Tongue (tissue), 1 donor: ENCODE measurements at regions not wholly inside any gene's neighbourhood (a gene's known extent, or its start where the extent isn't known, plus 50 kb on each side); places are given as distances from the start of the nearest gene placed in this dataset.

Experiments used
- DNase-seq: peaks from one replicate; pipeline ENCODE4 v3.0.0-alpha.2; 2015

DNA sequence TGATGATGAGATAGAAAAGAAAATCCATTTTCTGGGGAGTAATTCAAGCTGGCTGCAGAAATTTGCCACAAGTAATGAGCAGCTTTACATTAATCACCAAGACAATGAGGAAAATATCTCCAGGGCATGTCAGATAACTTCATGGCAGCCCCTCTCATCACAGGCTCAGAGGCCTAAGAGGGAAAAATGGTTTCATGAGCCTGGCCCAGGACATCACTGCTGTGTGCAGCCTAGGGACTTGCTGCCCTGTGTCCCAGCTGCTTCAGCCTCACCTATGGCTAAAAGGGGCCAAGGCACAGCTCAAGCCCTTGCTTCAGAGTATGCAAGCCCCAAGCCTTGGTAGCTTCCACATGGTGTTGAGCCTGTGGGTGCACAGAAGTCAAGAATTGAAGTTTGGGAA, 161.7 kb downstream of the OPA1 start:
- DNase-seq: no peak

DNA sequence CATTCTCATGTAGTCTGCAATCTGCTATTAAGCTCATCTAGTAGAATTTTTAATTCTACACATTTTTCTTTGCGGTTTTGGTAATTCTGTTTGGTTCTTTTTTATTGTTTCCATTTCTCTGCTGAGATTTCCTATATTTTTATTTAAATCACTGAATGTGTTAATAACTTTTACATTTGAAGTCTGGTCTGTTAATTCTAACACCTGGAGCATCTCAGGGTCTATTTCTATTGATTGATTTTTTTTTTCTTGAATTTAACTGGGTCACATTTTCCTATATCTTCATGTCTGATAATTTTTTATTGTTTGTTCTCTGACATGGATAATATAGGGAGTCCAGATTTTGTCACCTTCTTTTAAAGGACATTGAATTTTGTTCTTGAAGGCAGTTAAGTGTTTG, 163.5 kb downstream of the OPA1 start:
- DNase-seq: no peak

DNA sequence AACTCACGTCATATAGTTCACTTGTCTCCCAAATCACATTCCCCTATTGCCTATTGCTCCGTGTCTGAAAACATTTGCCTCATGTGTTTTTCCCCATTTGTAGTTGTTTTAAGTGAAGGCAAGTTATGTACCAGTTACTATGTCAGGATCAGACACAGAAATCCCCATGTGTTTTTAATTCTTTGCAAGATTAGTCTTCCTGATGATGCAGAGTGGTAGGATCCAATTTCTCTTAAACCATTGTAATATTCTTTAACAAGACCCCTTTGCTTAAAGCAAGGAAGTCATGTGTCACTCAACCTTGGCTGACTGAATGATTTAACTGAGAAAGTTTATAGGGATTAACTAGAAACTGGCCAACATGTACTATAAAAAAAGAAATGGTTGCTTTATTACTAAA, 164.4 kb downstream of the OPA1 start:
- no peak for DNase-seq

DNA sequence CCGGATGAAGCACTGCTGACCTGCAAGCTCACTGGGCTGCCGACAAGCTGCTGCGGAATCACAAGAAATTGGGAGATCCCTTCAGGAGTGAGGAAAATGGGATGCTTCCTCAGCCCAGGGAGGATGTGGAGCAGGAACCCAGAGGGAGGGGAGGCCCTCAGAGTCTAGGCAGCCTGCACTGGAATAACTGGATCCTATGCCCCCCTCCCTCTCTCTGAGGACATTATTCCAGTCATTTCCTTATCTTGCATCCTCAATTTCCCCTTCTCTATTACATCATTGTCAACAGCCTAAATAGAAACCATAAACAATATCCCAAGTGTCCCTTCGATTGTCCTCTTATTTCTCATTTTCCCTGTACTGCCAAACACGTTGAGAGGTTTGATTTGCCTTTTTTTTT, 169.0 kb downstream of the OPA1 start:
- DNase-seq: no peak

DNA sequence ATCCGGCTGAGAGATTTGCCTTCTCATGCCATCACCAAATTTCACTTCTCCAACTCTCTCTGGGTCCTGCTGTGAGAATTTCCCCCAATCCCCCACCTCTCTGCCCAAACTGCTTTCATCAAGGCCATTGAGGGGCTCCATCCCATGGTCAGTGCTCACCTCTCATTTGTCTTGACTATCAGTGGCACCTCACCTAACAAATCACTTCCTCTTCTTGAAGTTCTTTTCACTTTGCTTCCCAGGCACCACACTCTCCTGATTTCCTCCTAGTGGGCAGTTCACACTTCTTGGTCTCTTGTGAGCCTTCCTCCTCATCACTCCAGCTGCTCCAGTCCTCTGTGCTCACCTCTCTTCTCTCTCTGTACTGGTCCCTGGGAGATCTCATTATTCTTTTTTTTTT, 169.6 kb downstream of the OPA1 start:
- no peak for DNase-seq

DNA sequence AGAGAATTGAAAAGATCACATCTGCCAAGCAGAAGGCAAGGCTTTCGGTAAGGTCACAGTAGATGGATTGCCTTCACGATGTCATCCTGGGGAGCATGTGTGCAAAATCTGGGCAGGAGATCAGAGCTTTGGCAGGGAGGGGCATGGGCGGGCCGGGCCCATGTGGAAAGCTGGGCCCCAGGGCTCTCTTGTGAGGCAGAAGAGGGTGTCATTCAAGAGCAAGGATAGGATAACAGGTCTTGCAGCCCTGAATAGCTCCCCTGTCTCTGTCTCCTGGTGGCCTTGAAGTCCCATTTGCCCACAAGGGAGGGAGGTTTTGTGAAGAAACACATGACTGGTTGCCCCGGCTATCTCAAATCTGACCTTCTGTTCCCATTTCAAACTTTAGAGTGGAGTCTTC, 172.0 kb downstream of the OPA1 start:
- no peak for DNase-seq

DNA sequence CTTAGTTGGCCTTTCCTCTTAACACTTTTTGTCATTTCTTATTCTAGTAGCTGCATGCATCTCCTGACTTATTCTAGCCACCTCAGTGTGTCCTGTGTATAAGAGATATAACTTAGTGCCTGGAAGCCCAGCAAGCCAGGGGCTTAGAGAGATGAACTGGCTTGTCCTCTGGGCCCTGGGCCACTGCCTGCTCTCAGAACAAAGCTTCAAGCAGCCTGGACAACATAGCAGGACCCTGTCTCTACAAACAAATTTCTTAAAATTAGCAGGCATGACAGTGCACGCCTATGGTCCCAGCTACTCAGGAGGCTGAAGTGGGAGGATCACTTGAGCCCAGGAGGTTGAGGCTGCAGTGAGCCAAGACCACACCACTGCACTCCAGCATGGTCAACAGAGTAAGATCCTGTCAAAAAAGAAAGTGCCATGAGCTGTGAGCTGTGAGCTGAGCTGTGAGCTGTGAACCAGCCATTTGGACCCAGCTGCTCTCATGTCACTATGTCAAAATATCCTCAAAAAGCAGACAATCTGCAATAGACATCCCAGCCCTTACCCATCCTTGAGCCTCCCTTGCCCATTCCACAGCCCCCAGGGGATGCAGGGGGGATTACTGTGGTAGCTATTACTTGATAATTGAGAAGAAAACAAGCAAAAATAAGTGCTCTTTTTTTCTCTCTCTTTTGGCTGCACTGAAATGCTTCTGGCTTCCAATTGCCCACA, 174.5 kb downstream of the OPA1 start:
- DNase-seq: no peak

DNA sequence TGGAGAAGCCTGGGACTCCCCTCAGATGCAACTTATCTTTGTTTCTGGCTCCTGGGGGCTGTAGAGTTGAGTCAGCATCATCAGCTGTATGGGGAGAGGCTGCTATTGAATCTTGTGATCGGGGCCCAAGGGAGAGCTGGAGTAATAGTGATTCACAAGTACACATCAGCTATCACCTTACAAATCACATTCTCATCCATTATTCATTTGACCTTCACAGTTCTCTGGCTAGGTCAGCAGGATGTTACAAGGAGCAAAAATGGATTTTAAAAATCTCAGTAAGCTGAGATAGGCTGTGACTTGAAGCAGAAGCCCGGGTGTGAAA, 175.0 kb downstream of the OPA1 start:
- DNase-seq: no peak

DNA sequence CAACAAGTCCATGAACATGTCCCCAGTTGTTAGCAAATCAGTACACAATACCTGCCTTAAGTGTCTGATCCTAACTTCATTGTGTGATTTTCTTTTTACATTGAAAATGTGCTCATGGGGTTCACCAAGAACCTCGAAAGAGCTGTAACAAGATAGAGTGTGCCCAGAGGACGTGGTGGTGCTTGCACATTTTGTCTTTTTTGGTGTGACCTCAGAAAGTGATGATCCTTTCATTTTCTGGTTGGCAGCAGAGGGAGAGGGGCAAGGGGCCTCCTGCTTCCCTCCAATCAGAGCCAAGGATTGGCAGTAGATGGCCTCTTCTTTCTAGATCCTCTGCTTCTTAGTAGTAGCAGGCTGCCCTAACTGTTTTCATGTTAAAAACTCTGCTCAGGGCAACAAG, 176.4 kb downstream of the OPA1 start:
- no peak for DNase-seq

DNA sequence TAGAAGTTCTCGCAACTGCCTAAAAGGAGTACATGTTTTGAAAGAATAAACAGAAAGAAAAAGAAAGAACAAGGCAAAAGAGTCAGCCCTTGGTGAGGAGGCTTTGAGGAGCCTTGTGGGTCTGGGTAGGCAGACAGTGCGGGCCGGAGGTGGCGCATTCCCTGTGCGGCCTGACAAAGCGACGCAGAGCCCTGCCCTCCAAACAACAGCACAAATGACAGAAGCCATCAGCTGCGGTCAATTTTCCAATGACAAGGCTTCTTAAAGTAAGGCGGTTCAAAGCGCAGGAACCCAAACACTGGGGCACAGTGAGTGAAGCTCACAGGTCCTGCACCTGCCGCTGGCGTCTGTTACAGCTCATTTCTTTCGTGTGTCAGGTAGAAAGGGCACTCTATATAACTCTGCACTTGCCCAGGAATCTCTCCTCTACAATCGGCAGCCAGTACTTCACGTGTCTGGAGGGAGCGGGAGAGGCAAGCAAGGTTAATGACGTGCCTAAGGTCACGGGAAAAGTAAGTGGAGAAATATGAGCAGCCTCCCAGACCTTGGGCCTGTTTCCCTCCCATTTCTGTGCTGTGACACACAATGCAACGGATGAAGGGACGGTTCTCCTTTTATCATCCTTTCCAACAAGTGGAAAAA, 178.1 kb downstream of the OPA1 start:
- no peak for DNase-seq

DNA sequence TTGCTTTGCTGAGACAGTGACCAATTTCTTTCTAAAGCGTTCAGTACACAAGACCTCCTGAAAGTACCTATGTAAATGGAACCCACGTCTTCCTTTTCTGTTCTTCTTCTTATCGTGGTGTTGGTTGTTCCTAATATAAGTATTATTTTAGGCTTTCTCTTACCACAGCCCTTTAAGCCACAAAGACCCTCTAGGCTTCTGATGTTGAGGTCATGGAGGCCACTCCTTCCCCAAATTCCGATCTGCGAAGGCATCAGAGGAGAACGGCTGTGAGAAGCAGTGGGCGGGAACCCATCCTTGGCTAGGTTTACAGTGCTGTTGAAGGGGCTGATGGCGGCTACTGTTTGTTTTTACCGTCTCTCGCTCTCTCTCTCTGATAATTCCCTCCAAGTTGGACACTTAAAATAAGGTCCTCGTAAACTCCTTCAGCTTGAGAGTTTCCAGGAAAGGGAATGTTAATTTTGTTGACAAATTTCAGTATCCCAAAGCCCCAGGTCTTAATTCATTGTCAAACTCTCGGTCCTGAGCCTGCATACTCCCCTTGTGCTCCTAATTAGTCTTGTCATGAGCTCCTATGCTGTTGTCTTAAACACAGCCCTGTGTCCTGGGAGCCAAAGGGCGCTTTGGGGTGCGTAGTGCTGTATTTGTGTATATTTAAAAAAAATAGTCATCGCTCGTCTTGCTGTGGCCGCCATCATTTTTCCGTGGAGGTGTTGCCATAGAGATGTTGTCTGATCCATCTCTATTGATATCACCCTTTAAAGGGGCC, 178.8 kb downstream of the OPA1 start:
- DNase-seq: no peak

DNA sequence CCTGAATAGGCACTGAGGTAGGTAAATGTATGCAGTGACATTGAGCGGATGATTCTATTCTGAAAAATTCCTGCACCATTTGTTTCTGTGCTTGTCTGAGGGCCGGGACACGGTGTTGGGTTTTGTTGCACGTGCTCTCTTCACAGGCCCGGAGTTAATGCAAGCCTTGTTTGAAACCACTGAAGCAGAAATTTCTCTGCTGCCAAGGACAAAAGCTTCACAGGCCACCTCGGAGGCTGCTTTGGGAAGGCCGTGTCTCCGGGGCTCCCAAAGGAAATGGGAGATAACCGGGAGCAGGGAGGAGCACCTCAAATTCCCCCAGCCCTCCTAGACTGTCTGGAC, 179.4 kb downstream of the OPA1 start:
- no peak for DNase-seq

DNA sequence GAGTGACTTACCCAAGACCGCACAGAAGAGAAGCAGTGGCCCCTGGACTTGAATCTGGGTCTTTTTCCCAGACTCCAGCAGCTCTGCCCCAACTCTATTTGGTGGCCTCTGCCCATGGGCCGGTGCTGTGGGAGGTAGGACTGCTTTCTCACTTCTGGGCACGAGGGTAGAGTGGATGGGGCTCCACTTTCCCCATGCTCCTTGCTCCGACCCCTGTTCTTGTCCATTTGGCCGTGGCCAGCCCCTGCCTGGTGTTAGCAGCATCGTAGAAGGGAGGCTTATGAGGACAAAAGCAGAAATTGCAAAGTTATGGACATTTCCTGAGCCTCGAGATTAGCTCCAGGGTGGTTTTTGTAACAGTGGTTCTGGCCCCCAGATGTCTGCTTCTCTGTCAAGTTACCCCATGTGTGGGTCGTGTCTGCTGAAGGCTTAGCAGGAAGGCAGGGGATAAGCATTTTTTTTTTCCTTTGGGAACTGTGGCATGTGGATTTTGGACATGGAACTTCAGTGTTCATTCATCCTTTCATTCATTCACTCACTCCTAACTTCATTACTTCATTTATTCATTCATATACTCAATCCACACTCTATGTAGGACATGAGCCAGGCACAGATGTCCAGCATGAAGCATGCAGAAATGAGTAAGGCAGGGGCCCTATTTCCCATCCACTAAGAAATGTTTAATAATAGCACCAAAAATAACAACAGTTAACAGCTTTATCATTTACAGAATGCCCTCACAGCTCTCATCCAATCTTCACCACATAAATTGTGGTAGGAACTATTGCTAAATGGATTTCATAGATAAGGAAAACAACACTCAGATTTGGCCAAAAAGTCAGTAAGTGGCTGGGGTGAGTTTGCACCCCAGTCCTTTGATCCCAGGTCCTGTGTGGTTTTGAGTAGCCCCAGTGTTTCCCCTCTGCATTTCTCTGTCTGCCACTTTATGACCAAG, 180.5 kb downstream of the OPA1 start:
- no peak for DNase-seq

DNA sequence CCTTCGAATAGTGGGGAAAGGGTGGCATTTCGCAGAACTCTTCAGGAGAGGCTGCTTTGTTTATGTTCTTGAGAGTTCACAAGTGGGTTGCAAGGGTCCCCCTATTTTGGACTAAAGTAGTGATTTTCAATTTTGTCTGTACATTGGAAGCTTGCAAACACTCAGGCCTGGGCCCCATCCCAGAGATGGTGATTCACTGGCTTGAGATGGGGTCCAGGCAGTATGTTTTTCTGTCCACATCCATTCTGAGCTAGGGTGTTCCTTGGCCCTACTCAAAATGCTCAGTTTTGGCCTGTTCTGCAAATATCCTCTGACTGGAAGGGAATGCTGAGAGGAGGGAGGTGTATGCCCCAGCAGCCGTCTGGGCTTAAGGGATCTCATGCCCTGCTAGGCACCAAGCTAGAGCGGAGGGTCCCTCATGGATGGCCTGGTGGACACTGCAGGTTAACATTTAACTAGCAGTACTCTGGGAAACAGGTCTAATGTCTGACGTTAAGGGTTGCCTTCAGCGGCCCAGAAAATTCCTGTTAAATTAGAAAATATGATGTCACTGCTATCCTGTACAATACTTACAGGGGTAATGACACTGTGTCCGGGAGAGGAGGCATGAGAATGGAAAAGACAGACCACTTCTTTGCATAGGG, 181.4 kb downstream of the OPA1 start:
- DNase-seq: no peak

DNA sequence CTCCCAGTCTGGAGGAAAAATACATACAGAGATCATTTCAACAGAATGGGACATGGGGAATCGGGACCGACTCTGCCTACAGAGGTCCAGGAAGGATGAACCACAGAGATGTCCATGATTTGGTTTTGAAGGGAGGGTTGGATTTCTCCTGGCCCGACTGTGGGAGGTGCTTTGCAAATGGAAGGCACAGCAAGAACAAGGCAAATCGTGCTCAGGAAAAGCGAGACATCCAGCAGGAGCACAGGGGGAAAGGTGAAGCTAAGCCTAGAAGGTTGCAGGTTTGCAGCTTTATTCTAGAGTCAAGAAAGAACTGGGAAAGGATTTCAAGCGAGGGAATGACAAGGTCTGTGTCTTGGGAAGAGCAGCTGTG, 181.9 kb downstream of the OPA1 start:
- DNase-seq: no peak

DNA sequence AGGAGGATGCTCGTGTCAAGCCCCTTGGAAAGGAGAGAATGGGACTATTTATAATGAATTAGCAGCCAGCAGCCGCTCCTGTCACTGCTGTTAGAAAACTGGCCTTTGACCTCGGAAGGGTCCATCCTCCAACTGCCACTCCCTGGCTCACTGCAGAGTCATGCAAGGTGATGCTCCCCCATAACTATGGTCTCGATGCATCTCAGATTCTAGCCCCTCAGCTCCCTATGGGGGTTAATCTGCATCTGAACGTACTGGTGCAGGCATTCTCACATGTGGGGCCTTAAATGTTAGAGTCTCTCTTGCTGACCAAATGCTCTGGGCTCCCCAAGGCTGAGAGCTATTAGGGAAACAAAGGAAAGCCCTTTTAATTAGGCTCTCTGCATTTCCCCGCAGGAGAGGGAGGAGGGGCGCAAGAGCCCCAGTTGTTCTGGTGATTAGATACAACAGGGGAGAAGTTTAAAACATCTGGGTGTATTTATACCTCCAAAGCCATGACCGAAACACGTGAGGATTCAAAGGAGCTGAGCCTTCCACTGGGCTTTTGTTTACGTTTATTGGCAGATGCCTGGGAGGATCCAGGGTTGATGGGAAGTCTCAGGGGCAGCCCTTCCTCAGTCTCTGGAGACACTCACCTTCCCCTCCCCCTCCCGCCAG, 182.5 kb downstream of the OPA1 start:
- no peak for DNase-seq

DNA sequence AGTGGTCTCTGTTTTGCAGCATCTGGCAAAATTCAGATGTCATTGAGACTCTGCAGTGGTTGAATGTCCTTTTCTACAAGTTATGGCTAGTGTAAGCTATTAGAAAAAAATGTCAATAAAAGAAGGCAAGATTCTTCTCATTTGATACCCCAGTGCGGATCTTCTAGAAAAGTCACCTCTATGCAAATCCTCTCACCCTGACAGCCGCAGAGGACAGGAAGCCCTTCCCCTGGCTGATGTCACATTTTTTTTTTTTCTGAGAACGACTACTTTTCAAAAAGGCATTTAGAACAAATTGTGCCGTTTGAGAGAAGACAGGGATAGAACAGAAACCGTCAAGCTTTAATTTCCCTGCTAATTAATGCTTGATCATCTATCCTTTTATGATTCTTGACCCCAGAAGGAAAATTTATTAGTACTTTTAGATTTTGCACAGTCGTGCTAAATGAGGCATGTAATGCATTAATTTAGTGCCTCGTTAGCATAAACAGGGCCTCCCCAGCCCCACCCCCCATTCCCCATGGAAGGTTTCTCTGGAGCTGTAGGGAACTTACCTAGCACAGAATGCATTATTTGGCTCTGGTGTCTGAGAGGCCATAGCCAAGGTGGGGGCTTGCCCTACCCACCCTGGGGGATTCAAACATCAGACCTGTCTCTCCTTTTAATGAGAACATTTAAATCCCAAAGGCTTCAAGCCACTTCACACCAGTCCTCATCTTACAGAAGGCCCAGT, 183.8 kb downstream of the OPA1 start:
- DNase-seq: no peak

DNA sequence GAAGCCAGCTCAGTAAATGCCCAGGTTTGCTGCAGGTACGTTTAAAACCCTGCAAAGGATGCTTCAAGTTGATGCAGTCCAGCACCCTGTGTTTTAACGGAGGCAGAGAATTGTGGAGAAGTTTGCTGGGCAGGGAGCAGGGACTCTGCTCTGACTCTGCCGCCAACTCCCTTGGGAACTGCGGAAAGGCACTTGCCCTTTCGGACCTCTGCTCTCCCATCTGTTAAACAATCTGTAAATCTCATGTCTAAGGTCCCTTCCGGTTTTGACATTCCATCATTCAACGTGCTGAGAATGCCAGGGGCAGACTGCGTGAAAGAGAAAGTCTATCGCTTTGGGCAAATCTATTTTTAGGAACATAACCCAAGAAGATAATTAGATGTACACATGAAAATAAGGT, 184.5 kb downstream of the OPA1 start:
- no peak for DNase-seq

DNA sequence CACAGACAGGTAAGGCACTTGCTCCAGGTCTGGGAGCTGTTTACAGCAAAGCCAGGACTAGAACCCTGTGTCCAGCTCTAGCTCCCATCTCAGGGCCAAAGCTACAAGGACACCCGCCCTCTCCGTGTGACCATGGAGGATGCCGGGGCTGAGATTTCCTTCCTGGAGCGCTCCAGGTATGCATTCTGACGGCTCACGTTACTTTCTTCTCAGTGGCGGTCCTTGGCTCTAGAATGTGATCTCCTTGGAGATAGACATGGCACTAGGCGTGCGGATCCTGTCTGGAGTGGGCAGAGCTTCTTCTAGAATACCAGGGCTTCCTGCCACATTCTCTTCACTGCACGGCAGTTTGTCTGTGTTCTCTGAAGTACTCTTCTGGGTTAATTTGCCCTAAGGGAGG, 185.7 kb downstream of the OPA1 start:
- no peak for DNase-seq

DNA sequence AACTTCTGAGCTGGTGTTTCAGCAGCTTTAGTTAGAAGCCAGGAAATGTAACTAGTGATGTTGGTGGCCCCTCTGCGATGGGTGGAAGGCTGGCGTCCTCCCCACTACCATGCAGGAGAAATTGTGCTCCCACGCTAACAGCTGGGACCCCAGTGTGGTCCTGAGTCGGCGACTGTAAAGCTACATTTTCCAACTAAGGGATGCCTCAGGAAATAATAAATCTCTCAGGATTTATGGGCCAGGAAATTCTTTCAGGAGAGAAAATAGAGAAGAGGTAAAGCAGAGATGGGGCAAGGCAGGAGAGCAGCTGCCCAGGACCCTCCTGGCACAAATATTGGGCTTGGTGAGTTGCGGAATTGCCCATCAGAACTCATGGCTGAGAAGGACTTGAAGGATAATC, 186.9 kb downstream of the OPA1 start:
- no peak for DNase-seq

DNA sequence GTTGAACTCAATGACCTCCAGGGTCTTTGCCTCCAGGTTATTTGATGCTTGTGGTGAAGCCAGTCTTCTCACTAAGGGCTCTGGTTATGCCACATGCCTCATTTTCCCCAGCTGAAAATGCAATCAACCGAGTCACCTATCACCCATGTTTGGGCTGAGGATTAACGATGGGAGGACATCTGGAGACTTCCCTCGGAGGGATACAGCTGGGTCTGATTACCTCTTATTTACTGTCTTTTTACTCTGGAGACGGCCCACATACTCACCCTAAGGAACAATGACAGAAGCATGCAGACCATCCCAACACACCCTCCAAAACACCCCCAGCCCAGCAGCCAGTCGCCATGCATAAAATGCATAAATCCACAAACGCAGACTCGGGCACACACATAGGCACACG, 187.4 kb downstream of the OPA1 start:
- DNase-seq: no peak
